Renal pelvis (tissue), 1 donor: ENCODE measurements at regions not wholly inside any gene's neighbourhood (a gene's known extent, or its start where the extent isn't known, plus 50 kb on each side); places are given as distances from the start of the nearest gene placed in this dataset.
A peak's percentile ranks its signal among the peaks of the same experiment; 100 is the strongest.

ENCODE experiments used
- DNase-seq: peaks from one replicate; pipeline ENCODE4 v3.0.0-alpha.2; 2013

- DNase-seq, result no peak
These were observed 134.6 kb upstream of the CHST15 start for GRCh38 chr10:124227988-124228387.

DNA sequence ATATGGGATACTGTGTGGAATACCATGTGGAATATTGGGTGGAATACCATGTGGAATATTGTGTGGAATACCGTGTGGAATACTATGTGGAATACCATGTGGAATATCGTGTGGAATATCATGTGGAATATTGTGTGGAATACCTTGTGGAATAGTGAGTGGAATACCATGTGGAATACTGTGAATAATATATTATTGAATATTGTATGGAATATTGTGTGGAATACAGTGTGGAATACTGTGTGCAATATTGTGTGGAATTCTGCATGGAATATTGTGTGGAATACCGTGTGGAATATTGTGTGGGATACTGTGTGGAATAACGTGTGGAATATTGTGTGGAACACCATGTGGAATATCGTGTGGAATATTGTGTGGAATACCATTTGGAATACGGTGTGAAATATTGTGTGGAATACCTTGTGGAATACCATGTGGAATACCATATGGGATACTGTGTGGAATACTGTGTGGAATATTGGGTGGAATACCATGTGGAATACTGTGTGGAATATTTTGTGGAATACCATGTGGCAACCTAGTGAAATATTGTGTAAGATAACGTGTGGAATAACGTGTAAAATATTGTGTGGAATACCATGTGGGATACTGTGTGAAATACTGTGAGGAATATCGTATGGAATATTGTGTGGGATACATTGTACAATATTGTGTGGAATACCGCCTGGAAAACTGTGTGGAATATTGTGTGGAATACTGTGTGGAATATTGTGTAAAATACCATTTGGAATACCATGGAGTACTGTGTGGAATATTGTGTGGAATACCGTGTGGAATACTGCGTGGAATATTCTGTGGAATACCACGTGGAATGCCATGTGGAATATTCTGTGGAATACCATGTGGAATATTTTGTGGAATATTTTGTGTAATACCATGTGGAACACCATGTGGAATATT is 133.9 kb upstream of the CHST15 start:
- DNase-seq, result no peak

DNA sequence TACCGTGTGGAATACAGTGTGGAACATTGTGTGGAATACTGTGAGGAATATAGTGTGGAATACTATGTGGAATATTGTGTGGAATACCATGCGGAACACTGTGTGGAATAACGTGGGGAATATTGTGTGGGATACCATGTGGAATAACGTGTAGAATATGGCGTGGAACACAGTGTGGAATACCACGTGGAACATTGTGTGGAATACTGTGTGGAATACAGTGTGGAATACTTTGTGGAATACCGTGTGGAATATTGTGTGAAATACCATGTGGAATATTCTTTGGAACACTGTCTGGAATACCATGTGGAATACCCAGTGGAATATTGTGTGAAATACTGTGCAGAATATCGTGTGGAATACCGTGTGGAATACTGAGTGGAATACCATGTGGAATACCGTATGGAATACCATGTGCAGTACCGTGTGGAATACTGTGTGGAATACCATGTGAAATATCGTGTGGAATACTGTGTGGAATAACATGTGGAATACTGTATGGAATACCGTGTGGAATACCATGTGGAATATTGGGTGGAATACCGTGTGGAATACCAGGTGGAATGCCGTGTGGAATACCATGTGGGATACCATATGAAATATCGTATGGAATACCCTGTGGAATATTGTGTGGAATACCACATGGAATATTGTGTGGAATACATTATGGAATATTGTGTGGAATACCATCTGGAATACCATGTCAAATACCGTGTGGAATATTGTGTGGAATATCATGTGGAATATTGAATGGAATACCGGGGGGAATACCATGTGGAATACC is 133.1 kb upstream of the CHST15 start:
- no peak for DNase-seq

GRCh38 chr10:124225467-124226270 is 132.3 kb upstream of the CHST15 start:
- DNase-seq, result no peak

- no peak for DNase-seq
These were observed 131.7 kb upstream of the CHST15 start for GRCh38 chr10:124225029-124225466.

DNA sequence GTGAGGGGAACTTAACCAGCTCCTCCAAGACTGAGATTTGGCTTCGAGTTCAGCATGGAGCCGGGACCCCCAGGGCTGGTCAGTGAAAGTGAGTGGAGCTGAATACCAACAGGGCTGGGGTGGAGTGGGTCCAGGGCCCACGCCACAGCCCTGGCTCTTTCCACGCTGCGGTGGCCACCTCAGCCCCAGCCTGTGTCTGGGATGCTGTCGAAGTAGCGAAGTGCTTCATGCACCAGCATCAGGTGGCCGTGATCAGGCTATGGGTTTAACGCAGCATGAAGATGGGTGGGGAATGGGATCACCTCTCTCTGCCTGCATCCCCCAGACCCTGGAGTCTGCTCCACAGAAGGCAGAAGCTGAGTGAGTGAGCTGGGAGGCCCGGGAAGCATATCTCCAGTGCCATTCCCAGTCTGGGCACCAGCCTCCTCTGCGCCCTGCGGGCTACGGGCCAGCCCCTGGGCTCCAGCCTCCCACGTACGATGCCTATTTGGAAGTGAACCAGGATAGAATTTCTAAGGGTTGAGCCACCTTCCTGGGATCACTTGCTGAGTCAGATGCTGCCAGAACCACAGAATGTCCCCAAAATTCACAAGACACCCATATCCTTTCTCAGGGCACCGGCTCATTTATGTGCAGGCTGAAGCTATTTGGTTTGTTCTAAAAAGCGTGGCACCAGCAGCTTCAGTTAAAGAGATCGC is 131.1 kb upstream of the CHST15 start:
- DNase-seq, result no peak

- DNase-seq, result no peak
These were observed 130.3 kb upstream of the CHST15 start for GRCh38 chr10:124223711-124224085.

GRCh38 chr10:124222988-124223710 is 129.8 kb upstream of the CHST15 start:
- DNase-seq, result no peak

- no peak for DNase-seq
These were observed 129.1 kb upstream of the CHST15 start for GRCh38 chr10:124222318-124222987.

GRCh38 chr10:124221356-124222317 is 128.2 kb upstream of the CHST15 start:
- peak; percentile 62 for DNase-seq

GRCh38 chr10:124220971-124221355 is 127.6 kb upstream of the CHST15 start:
- DNase-seq, result no peak

- no peak for DNase-seq
These were observed 127.1 kb upstream of the CHST15 start for GRCh38 chr10:124220547-124220946.

- no peak for DNase-seq
These were observed 126.3 kb upstream of the CHST15 start for GRCh38 chr10:124219655-124220054.

DNA sequence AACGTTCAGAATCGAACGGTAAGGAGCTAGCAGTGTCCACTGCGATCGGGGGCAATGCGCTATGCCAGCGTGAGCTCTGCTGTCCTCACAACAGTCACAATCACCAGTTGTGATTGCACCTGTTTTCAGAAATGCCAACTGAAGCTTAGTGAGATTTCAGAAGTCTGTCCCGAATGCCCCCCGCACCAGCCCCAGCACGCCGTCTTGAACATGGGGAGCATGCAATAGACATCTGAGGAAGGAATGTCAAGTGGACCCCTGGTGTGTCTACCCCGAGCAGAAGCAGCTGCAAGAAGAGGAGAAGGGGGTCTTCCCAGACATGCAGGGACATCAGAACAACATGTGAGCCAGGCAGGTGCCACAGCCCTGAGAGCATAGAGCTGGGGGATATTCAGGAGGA is 125.7 kb upstream of the CHST15 start:
- no peak for DNase-seq

DNA sequence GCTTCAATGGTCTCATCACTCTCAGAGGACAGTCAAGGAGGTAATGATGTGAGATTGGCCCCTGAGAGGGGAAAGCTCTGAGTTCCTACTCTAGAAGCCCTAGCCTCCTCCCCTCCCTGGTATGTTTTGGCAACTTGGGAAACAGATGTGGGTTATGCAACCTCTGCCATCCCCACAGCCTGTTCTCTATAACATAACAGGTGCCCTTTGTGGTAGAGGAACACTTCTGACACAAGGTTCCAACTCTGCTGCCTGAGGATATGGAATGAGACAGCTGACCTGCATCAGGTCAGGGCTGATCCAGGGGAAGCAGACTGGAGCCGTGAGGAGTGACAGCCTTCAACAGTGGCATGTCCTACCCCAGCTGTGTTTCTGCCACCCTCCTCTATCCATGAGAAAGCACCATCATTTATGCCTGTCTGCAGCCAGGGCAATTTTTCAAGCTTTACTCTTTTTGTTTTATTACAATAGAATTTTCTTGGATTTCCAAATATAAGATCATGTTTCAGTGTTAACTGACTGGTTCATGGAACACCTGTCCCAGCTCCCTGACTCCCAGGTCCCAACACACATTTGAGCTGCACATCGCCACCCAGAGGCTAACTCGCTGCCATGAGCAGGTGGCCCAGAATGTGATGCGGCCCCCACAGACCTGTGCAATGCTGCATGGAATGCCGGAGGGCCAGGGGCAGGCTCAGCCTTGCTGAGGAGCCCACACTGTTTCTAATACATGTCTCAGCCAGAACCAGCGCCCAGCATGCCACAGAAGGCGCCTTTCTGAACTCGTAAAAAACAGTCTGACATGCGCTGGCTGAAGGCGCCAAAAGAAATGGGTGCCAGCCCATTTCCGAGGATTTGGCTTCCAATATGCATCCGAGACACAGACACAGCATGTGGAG is 124.8 kb upstream of the CHST15 start:
- DNase-seq, result no peak

GRCh38 chr10:124217031-124217430 is 123.6 kb upstream of the CHST15 start:
- no peak for DNase-seq

GRCh38 chr10:124214610-124215375 is 121.4 kb upstream of the CHST15 start:
- DNase-seq, result no peak
